Esophagus squamous epithelium (tissue), 5 donors: ENCODE measurements at regions not wholly inside any gene's neighbourhood (a gene's known extent, or its start where the extent isn't known, plus 50 kb on each side); places are given as distances from the start of the nearest gene placed in this dataset.

Experiments
- DNase-seq: peaks from one replicate; lab custom pipeline; 2025; lab: John Stamatoyannopoulos, UW
- H3K27ac ChIP-seq, 4 donors: fragments of 200-600 bp; sonication (generic); one replicate each; pipeline ENCODE4 v1.5.1; 2016 to 2019; ENCODE audit warnings: mild to moderate bottlenecking in 1 of 4
- H3K27me3 ChIP-seq, 4 donors: fragments of 200-600 bp; sonication (generic); 1 replicate in 3 of 4; 2 replicates in 1 of 4; pipeline versions ENCODE4 v1.5.1 to v1.6.0; 2017 to 2021; ENCODE audit warnings: antibody characterized with exemption in 1 of 4
- H3K36me3 ChIP-seq, 3 donors: fragments of 200-600 bp; sonication (generic); one replicate each; pipeline ENCODE4 v1.5.1; 2016 to 2019
- H3K4me1 ChIP-seq, 3 donors: fragments of 200-600 bp; sonication (generic); one replicate each; pipeline ENCODE4 v1.5.1; 2017 to 2019
- H3K4me3 ChIP-seq, 4 donors: fragments of 200-600 bp; sonication (generic); 1 replicate in 3 of 4; 2 replicates in 1 of 4; pipeline ENCODE4 v1.5.1; 2016 to 2019; ENCODE audit warnings: mild to moderate bottlenecking in 2 of 4, moderate library complexity in 1 of 4
- H3K9me3 ChIP-seq, 3 donors: fragments of 200-600 bp; sonication (generic); one replicate each; pipeline ENCODE4 v1.5.1; 2016 to 2019
- CTCF ChIP-seq, 6 experiments: fragments of 450-650 bp in 4 of 6; fragments of 200-600 bp in 2 of 6; sonication (generic) in 2 of 6; IDR thresholded peaks; one replicate each; pipeline ENCODE4 v1.5.1; 2016 to 2019; ENCODE audit warnings: antibody characterized with exemption in 6 of 6, mild to moderate bottlenecking in 4 of 6, moderate library complexity in 4 of 6
- POLR2A ChIP-seq, 4 donors: fragments of 450-650 bp; IDR thresholded peaks; one replicate each; pipeline ENCODE4 v1.6.1; 2017; ENCODE audit warnings: antibody characterized with exemption in 4 of 4, mild to moderate bottlenecking in 4 of 4, moderate library complexity in 3 of 4
- WGBS, 2 donors: methylation state at CpG; one replicate each; pipeline ENCODE4 v1.1.5; 2018; 5-methylcytosine and 5-hydroxymethylcytosine counted together
- intact Hi-C: fragments of 100-400 bp; cut with DNase I; formaldehyde crosslinking; loops from one replicate; pipeline ENCODE4 v1.15.0; 2022
- donor health status: DM: yes; HTN: yes; CAD: no.

- H3K27ac ChIP-seq, result no peak overlapping the region
- DNase-seq, result no peak
- intact Hi-C loops, result no loop called here
- H3K27me3 ChIP-seq, result no peaks in the 10 kb centered on the region
- no peaks in the 10 kb centered on the region for H3K36me3 ChIP-seq
- H3K4me3 ChIP-seq, result no peak overlapping the region
- 72 to 97% methylated on average over 2 of the region's 2 CpGs for WGBS, 2 donors
- H3K4me1 ChIP-seq, result no peaks in the 10 kb centered on the region
- no peak for TF ChIP-seq POLR2A (IDR thresholded peaks at IDR 0.05)
- no peak for TF ChIP-seq CTCF (IDR thresholded peaks at IDR 0.05)
- peaks cover 0 to 3% (median 0%) of the 10 kb centered on the region in 3 donors for H3K9me3 ChIP-seq
Observed at GRCh38 chr4:188495169-188495568, 355.9 kb downstream of the TRIML1 start.

- intact Hi-C loops, result no loop called here
- no peaks in the 10 kb centered on the region for H3K27me3 ChIP-seq
- H3K4me3 ChIP-seq, result no peak overlapping the region
- no peak for DNase-seq
- H3K36me3 ChIP-seq, result no peaks in the 10 kb centered on the region
- H3K9me3 ChIP-seq, result no peaks in the 10 kb centered on the region
- TF ChIP-seq POLR2A (IDR thresholded peaks at IDR 0.05), result no peak
- TF ChIP-seq CTCF (IDR thresholded peaks at IDR 0.05), result no peak
- H3K4me1 ChIP-seq, result no peaks in the 10 kb centered on the region
- H3K27ac ChIP-seq, result no peak overlapping the region
Observed at GRCh38 chr4:188511431-188511830, 372.2 kb downstream of the TRIML1 start.

GRCh38 chr4:188532751-188533150 lies 393.5 kb downstream of the TRIML1 start:
- DNase-seq, result no peak
- WGBS, 2 donors, result 71 to 74% methylated on average over 10 of the region's 10 CpGs
- intact Hi-C loops, result no loop called here
- TF ChIP-seq POLR2A (IDR thresholded peaks at IDR 0.05) (no peak), CTCF (IDR thresholded peaks at IDR 0.05) (no peak)
- H3K9me3 ChIP-seq, result no peaks in the 10 kb centered on the region
- H3K36me3 ChIP-seq, result no peaks in the 10 kb centered on the region
- H3K4me3 ChIP-seq, result no peak overlapping the region
- no peaks in the 10 kb centered on the region for H3K27me3 ChIP-seq
- no peak overlapping the region for H3K27ac ChIP-seq
- no peaks in the 10 kb centered on the region for H3K4me1 ChIP-seq

GRCh38 chr4:188534297-188534696 lies 395.1 kb downstream of the TRIML1 start:
- Histone ChIP-seq H3K27me3 (no peaks in the 10 kb centered on the region), H3K4me3 (no peak overlapping the region), H3K4me1 (no peaks in the 10 kb centered on the region), H3K27ac (no peak overlapping the region), H3K9me3 (no peaks in the 10 kb centered on the region), H3K36me3 (no peaks in the 10 kb centered on the region)
- intact Hi-C loops, result no loop called here
- TF ChIP-seq CTCF (IDR thresholded peaks at IDR 0.05), result no peak
- TF ChIP-seq POLR2A (IDR thresholded peaks at IDR 0.05), result no peak
- 62 to 64% methylated on average over 4 of the region's 4 CpGs for WGBS, 2 donors
- DNase-seq, result no peak

- no peaks in the 10 kb centered on the region for H3K4me1 ChIP-seq
- H3K4me3 ChIP-seq, result no peak overlapping the region
- no peaks in the 10 kb centered on the region for H3K9me3 ChIP-seq
- intact Hi-C loops, result no loop called here
- H3K36me3 ChIP-seq, result no peaks in the 10 kb centered on the region
- no peak for DNase-seq
- WGBS, 2 donors, result 47 to 65% methylated on average over 6 of the region's 6 CpGs
- no peaks in the 10 kb centered on the region for H3K27me3 ChIP-seq
- H3K27ac ChIP-seq, result no peak overlapping the region
- TF ChIP-seq CTCF (IDR thresholded peaks at IDR 0.05), result no peak
- no peak for TF ChIP-seq POLR2A (IDR thresholded peaks at IDR 0.05)
Observed at GRCh38 chr4:188534917-188535316, 395.7 kb downstream of the TRIML1 start.
